ENCODE measurements at regions not wholly inside any gene's neighbourhood (a gene's known extent, or its start where the extent isn't known, plus 50 kb on each side); places are given as distances from the start of the nearest gene placed in this dataset.

DNA sequence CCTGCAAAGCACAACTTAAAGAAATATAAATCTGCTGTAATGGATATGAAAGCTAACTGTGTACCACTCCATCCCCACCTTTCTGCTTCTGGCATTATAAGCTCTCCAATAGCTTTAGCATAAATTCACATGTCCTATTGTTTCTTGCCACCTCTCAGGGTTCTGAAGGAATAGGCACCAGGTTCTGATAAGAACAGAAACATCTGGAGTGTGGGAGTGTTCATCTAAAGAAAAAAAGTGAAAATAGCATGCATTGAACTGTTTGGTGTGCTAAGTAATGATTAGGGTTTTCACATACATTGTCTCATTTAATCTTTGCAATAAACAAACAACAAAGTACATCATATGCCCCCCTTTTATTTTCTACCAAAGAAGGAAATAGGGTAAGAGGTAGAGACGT lies 72.3 kb downstream of the FAM76B start:
- Mint-ChIP-seq H3K4me1 (ENCODE audit: low read depth) (peaks cover 18% of the 10 kb centered on the region), H3K4me3 (no peak overlapping the region), H3K9me3 (peaks cover 4% of the 10 kb centered on the region), H3K27ac (no peak overlapping the region), H3K27me3 (ENCODE audit: low read depth) (peaks cover 3% of the 10 kb centered on the region), H3K36me3 (ENCODE audit: low read depth) (no peaks in the 10 kb centered on the region)

GRCh38 chr11:95716266-95716665 lies 73.3 kb downstream of the FAM76B start:
- H3K9me3 Mint-ChIP-seq = peaks cover 4% of the 10 kb centered on the region
- peaks cover 3% of the 10 kb centered on the region for H3K27me3 Mint-ChIP-seq (ENCODE audit: low read depth)
- H3K4me3 Mint-ChIP-seq = no peak overlapping the region
- H3K4me1 Mint-ChIP-seq (ENCODE audit: low read depth) = peaks cover 21% of the 10 kb centered on the region
- no peak overlapping the region for H3K27ac Mint-ChIP-seq
- no peaks in the 10 kb centered on the region for H3K36me3 Mint-ChIP-seq (ENCODE audit: low read depth)

DNA sequence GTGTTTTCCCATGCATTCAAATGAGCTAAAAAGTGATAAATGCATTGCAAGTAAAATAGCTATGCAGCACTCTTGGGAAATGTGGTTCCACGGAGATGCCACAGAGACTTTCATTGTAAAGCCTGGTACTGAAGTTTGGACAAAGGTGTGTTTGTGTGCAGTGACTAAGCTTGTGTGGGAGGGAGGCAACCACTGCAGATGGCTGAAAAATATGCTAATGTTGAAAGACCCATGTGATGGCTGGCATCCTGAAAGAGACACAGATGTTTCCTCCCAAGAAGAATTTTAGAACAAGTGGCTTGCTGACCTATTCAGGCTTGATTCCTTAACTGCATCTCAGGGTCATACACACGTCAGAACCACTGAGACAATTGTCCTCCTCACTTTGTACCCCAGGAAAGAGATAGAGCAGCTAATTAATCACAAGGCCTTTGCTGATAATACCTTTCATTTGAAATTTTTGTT lies 73.8 kb downstream of the FAM76B start:
- H3K4me1 Mint-ChIP-seq (ENCODE audit: low read depth) = peaks cover 23% of the 10 kb centered on the region
- H3K27ac Mint-ChIP-seq = no peak overlapping the region
- H3K27me3 Mint-ChIP-seq (ENCODE audit: low read depth) = peaks cover 3% of the 10 kb centered on the region
- H3K9me3 Mint-ChIP-seq = peaks cover 4% of the 10 kb centered on the region
- H3K36me3 Mint-ChIP-seq (ENCODE audit: low read depth) = no peaks in the 10 kb centered on the region
- H3K4me3 Mint-ChIP-seq = no peak overlapping the region

GRCh38 chr11:95714843-95715776 lies 74.5 kb downstream of the FAM76B start:
- Mint-ChIP-seq H3K4me3 (no peak overlapping the region), H3K4me1 (ENCODE audit: low read depth) (peaks cover 18% of the 10 kb centered on the region), H3K27me3 (ENCODE audit: low read depth) (peaks cover 3% of the 10 kb centered on the region), H3K9me3 (peaks cover 4% of the 10 kb centered on the region), H3K27ac (peak overlapping the region; percentile 22), H3K36me3 (ENCODE audit: low read depth) (no peaks in the 10 kb centered on the region)

GRCh38 chr11:95713428-95713827 lies 76.2 kb downstream of the FAM76B start:
- peaks cover 18% of the 10 kb centered on the region for H3K4me1 Mint-ChIP-seq (ENCODE audit: low read depth)
- no peak overlapping the region for H3K27ac Mint-ChIP-seq
- H3K4me3 Mint-ChIP-seq = no peak overlapping the region
- H3K9me3 Mint-ChIP-seq = peaks cover 4% of the 10 kb centered on the region
- H3K27me3 Mint-ChIP-seq (ENCODE audit: low read depth) = peaks cover 3% of the 10 kb centered on the region
- no peaks in the 10 kb centered on the region for H3K36me3 Mint-ChIP-seq (ENCODE audit: low read depth)

GRCh38 chr11:95711945-95712221 lies 77.7 kb downstream of the FAM76B start:
- Mint-ChIP-seq H3K9me3 (peaks cover 4% of the 10 kb centered on the region), H3K4me3 (no peak overlapping the region), H3K27me3 (ENCODE audit: low read depth) (peaks cover 5% of the 10 kb centered on the region), H3K27ac (peak overlapping the region; percentile 16), H3K36me3 (ENCODE audit: low read depth) (no peaks in the 10 kb centered on the region), H3K4me1 (ENCODE audit: low read depth) (peaks cover 18% of the 10 kb centered on the region)

- H3K9me3 Mint-ChIP-seq = peaks cover 4% of the 10 kb centered on the region
Observed at GRCh38 chr11:95711162-95711944, 78.2 kb downstream of the FAM76B start.

GRCh38 chr11:95708681-95709080 lies 80.9 kb downstream of the FAM76B start:
- H3K27ac Mint-ChIP-seq = no peak overlapping the region
- H3K36me3 Mint-ChIP-seq (ENCODE audit: low read depth) = no peaks in the 10 kb centered on the region
- H3K4me1 Mint-ChIP-seq (ENCODE audit: low read depth) = peaks cover 5% of the 10 kb centered on the region
- peaks cover 8% of the 10 kb centered on the region for H3K27me3 Mint-ChIP-seq (ENCODE audit: low read depth)
- peaks cover 4% of the 10 kb centered on the region for H3K9me3 Mint-ChIP-seq
- H3K4me3 Mint-ChIP-seq = no peak overlapping the region

More at GRCh38 chr11:95711162-95711944, 78.2 kb downstream of the FAM76B start:
- Mint-ChIP-seq H3K27me3 (ENCODE audit: low read depth) (peaks cover 8% of the 10 kb centered on the region), H3K4me1 (ENCODE audit: low read depth) (peaks cover 18% of the 10 kb centered on the region), H3K36me3 (ENCODE audit: low read depth) (no peaks in the 10 kb centered on the region), H3K4me3 (no peak overlapping the region), H3K27ac (peak overlapping the region; percentile 16)

DNA sequence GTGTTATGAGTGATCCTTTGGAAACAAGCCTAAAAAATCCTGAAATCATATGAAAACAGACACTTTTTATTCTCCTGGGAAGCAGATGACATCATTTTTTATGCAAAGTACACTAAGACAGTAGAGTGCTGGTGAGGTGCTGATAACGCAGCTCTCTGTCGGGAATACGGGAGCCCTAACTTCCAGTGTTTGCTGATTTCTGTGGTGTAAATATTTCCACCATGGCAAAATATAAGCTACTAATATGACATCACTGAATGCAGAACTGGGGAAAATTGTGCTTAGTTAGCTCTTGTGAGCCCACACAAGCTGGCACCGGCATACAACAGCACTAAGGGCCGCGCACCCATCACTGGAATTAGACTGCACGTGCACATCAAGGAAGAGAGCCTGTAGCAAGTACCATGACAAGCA lies 82.6 kb downstream of the FAM76B start:
- Mint-ChIP-seq H3K9me3 (no peaks in the 10 kb centered on the region), H3K4me3 (no peak overlapping the region), H3K27me3 (ENCODE audit: low read depth) (peaks cover 5% of the 10 kb centered on the region), H3K27ac (no peak overlapping the region), H3K4me1 (ENCODE audit: low read depth) (peaks cover 5% of the 10 kb centered on the region), H3K36me3 (ENCODE audit: low read depth) (no peaks in the 10 kb centered on the region)

DNA sequence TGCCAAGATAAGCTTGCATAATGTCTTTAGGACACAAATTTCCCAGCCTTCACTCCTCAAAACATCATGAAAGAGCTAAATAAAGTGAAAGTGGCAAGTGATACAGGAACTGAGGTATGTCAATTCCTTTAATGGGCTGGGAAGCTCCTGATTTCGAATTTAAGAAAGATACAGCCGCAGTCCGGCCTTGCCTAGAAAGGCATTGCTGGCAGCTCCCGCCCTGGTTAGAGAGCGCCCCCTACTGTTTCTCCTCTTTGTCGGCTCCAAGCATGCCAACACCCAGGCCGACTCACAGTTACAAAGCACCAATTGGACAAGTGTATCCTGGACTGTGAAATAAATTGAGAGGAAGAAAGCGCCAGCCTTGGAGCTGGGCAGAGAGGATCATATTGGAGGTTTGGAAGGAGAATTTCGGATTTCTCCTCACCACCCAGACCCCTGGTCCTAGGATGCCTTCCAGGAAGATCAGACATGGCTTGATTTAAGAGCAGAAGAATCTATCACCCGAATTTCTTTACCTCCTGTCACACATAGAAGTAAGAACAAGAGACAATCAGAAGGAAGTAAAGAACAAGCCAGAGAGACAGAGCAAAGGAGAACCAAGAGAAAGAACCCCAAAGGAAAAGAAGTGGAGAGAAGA lies 84.0 kb downstream of the FAM76B start:
- no peaks in the 10 kb centered on the region for H3K36me3 Mint-ChIP-seq (ENCODE audit: low read depth)
- H3K4me3 Mint-ChIP-seq = no peak overlapping the region
- no peak overlapping the region for H3K27ac Mint-ChIP-seq
- peaks cover 5% of the 10 kb centered on the region for H3K27me3 Mint-ChIP-seq (ENCODE audit: low read depth)
- peaks cover 9% of the 10 kb centered on the region for H3K4me1 Mint-ChIP-seq (ENCODE audit: low read depth)
- no peaks in the 10 kb centered on the region for H3K9me3 Mint-ChIP-seq

GRCh38 chr11:95704865-95705264 lies 84.7 kb downstream of the FAM76B start:
- H3K36me3 Mint-ChIP-seq (ENCODE audit: low read depth) = no peaks in the 10 kb centered on the region
- H3K27me3 Mint-ChIP-seq (ENCODE audit: low read depth) = peaks cover 5% of the 10 kb centered on the region
- peaks cover 17% of the 10 kb centered on the region for H3K4me1 Mint-ChIP-seq (ENCODE audit: low read depth)
- no peaks in the 10 kb centered on the region for H3K9me3 Mint-ChIP-seq
- H3K27ac Mint-ChIP-seq = no peak overlapping the region
- H3K4me3 Mint-ChIP-seq = no peak overlapping the region

DNA sequence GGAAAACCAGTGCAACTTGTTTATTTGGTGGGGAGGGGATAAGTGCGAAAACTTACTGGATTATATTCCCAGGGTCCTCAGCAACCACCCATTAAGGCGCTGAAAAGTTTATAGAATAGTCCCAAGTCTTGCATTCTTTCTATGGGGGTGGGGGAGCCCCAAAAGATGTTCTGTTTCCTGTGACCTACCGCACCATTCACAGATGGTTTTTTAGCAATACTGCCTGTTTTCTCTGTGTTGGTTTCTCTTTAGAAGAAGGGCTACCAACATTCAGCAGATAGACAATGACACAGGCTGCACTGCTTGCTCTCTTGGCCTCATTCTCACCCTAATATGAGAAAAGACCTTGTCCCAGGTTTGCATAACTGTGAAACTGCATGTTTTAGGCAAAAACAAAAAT lies 86.5 kb downstream of the FAM76B start:
- Mint-ChIP-seq H3K27me3 (ENCODE audit: low read depth) (peaks cover 5% of the 10 kb centered on the region), H3K4me1 (ENCODE audit: low read depth) (peaks cover 34% of the 10 kb centered on the region), H3K36me3 (ENCODE audit: low read depth) (peaks cover 2% of the 10 kb centered on the region), H3K4me3 (no peak overlapping the region), H3K9me3 (no peaks in the 10 kb centered on the region), H3K27ac (no peak overlapping the region)

GRCh38 chr11:95702526-95702925 lies 87.1 kb downstream of the FAM76B start:
- H3K4me3 Mint-ChIP-seq = no peak overlapping the region
- H3K27me3 Mint-ChIP-seq (ENCODE audit: low read depth) = peaks cover 5% of the 10 kb centered on the region
- H3K36me3 Mint-ChIP-seq (ENCODE audit: low read depth) = peaks cover 5% of the 10 kb centered on the region
- no peaks in the 10 kb centered on the region for H3K9me3 Mint-ChIP-seq
- peaks cover 37% of the 10 kb centered on the region for H3K4me1 Mint-ChIP-seq (ENCODE audit: low read depth)
- no peak overlapping the region for H3K27ac Mint-ChIP-seq

- peaks cover 53% of the 10 kb centered on the region for H3K4me1 Mint-ChIP-seq (ENCODE audit: low read depth)
- peaks cover 18% of the 10 kb centered on the region for H3K36me3 Mint-ChIP-seq (ENCODE audit: low read depth)
- H3K27me3 Mint-ChIP-seq (ENCODE audit: low read depth) = no peaks in the 10 kb centered on the region
- H3K9me3 Mint-ChIP-seq = no peaks in the 10 kb centered on the region
- H3K27ac Mint-ChIP-seq = peak overlapping the region; percentile 89
- peak overlapping the region; percentile 64 for H3K4me3 Mint-ChIP-seq
Observed at GRCh38 chr11:95700471-95700817, 89.1 kb downstream of the FAM76B start.

All from T-helper 1 cell treated with Interleukin-12 subunit alpha and Interleukin-12 subunit beta and Interleukin-4 antibody, amounts not matched to agents 30 μg/mL and 1 μg/mL, for 36 hours (primary cell).